ENCODE measurements at regions not wholly inside any gene's neighbourhood (a gene's known extent, or its start where the extent isn't known, plus 50 kb on each side); places are given as distances from the start of the nearest gene placed in this dataset.

- TF ChIP-seq CTCF (IDR thresholded peaks at IDR 0.05): no peak
- no peak for DNase-seq (ENCODE audit: low spot score in 2 of 2)
- intact Hi-C loops (cut with DNase I): no loop called here
- H3K27me3 ChIP-seq: no peaks in the 10 kb centered on the region
- H3K36me3 ChIP-seq: no peaks in the 10 kb centered on the region
- no peaks in the 10 kb centered on the region for H3K4me1 ChIP-seq
- H3K4me3 ChIP-seq: no peak overlapping the region
- peaks cover 0 to 12% of the 10 kb centered on the region in 2 donors for H3K9me3 ChIP-seq
- no peak overlapping the region for H3K27ac ChIP-seq
These were observed 53.4 kb downstream of the FOXB1 start for GRCh38 chr15:60057554-60057953.

GRCh38 chr15:60059186-60059585 lies 55.1 kb downstream of the FOXB1 start:
- no peak overlapping the region for H3K27ac ChIP-seq
- intact Hi-C loops (cut with DNase I): no loop called here
- no peak for DNase-seq (ENCODE audit: low spot score in 2 of 2)
- H3K4me1 ChIP-seq: no peaks in the 10 kb centered on the region
- H3K9me3 ChIP-seq: peaks cover 0 to 17% of the 10 kb centered on the region in 2 donors
- TF ChIP-seq CTCF (IDR thresholded peaks at IDR 0.05): no peak
- H3K36me3 ChIP-seq: no peaks in the 10 kb centered on the region
- H3K27me3 ChIP-seq: no peaks in the 10 kb centered on the region
- no peak overlapping the region for H3K4me3 ChIP-seq

- Histone ChIP-seq H3K4me3 (no peak overlapping the region), H3K36me3 (no peaks in the 10 kb centered on the region), H3K27ac (no peak overlapping the region), H3K9me3 (peaks cover 0 to 17% of the 10 kb centered on the region in 2 donors), H3K4me1 (no peaks in the 10 kb centered on the region), H3K27me3 (no peaks in the 10 kb centered on the region)
- no peak for DNase-seq (ENCODE audit: low spot score in 2 of 2)
- intact Hi-C loops (cut with DNase I): no loop called here
- TF ChIP-seq CTCF (IDR thresholded peaks at IDR 0.05): no peak
These were observed 57.6 kb downstream of the FOXB1 start for GRCh38 chr15:60061758-60062157.

GRCh38 chr15:60062826-60063225 lies 58.7 kb downstream of the FOXB1 start:
- H3K27me3 ChIP-seq: no peaks in the 10 kb centered on the region
- H3K9me3 ChIP-seq: peaks cover 0 to 17% of the 10 kb centered on the region in 2 donors
- no peak overlapping the region for H3K4me3 ChIP-seq
- no peaks in the 10 kb centered on the region for H3K36me3 ChIP-seq
- no peak overlapping the region for H3K27ac ChIP-seq
- intact Hi-C loops (cut with DNase I): no loop called here
- TF ChIP-seq CTCF (IDR thresholded peaks at IDR 0.05): no peak
- DNase-seq (ENCODE audit: low spot score in 2 of 2): no peak
- H3K4me1 ChIP-seq: no peaks in the 10 kb centered on the region

- Histone ChIP-seq H3K9me3 (peaks cover 0 to 17% of the 10 kb centered on the region in 2 donors), H3K4me1 (no peaks in the 10 kb centered on the region), H3K4me3 (no peak overlapping the region), H3K36me3 (no peaks in the 10 kb centered on the region), H3K27ac (no peak overlapping the region), H3K27me3 (no peaks in the 10 kb centered on the region)
- no peak for DNase-seq (ENCODE audit: low spot score in 2 of 2)
- no peak for TF ChIP-seq CTCF (IDR thresholded peaks at IDR 0.05)
- intact Hi-C loops (cut with DNase I): no loop called here
These were observed 61.8 kb downstream of the FOXB1 start for GRCh38 chr15:60065951-60066350.

GRCh38 chr15:60070838-60071493 lies 66.9 kb downstream of the FOXB1 start:
- Histone ChIP-seq H3K36me3 (no peaks in the 10 kb centered on the region), H3K9me3 (no peaks in the 10 kb centered on the region), H3K4me1 (no peaks in the 10 kb centered on the region), H3K27me3 (no peaks in the 10 kb centered on the region), H3K4me3 (no peak overlapping the region), H3K27ac (no peak overlapping the region)
- TF ChIP-seq CTCF (IDR thresholded peaks at IDR 0.05): no peak
- DNase-seq (ENCODE audit: low spot score in 2 of 2): no peak
- intact Hi-C loops (cut with DNase I): no loop called here

All from ascending aorta (tissue), 2 donors.